ENCODE measurements at regions not wholly inside any gene's neighbourhood (a gene's known extent, or its start where the extent isn't known, plus 50 kb on each side); places are given as distances from the start of the nearest gene placed in this dataset.

DNA sequence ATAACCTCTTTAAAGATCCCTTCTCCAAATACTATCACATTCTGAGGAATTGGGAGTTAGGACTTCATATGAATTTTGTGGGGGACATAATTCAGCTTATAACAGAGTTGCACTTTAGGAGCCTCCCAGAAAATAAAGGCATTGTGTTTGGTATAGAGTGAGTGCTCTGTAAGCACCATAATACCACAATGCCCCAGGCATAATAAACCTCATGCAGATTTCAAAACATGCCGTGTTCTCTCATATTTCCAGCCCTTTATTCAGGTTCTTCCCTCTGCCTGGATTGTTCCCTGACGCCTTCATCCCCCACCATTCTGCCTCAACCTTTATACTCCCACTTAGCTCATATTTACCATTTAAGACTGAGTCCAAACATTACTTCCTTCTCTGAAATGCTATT is 398.8 kb upstream of the FAT3 start:
- ChIA-PET CTCF (no interaction called here), POLR2A (no interaction called here)
- no peaks in the 10 kb centered on the region for H3K9me3 ChIP-seq (ENCODE audit: control extremely low read depth in 1 of 5, control insufficient read depth in 4 of 5, insufficient read depth in 2 of 5, low read depth in 1 of 5, low read length in 4 of 5)
- no peak overlapping the region for H3K4me3 ChIP-seq (ENCODE audit: control insufficient read depth in 1 of 7, extremely low read depth in 1 of 7, insufficient read depth in 4 of 7, low read depth in 2 of 7, low read length in 6 of 7)
- H3K4me1 ChIP-seq (ENCODE audit: control extremely low read depth in 1 of 4, control insufficient read depth in 4 of 4, insufficient read depth in 4 of 4, low read length in 3 of 4), result no peaks in the 10 kb centered on the region
- no peak for DNase-seq
- no peak overlapping the region for H3K27ac ChIP-seq (ENCODE audit: insufficient read depth in 1 of 2, low read depth in 1 of 2, low read length in 2 of 2, poor library complexity in 1 of 2, severe bottlenecking in 2 of 2)
- 71% methylated on average over 2 of the region's 2 CpGs for WGBS (ENCODE audit: insufficient coverage)
- no peaks in the 10 kb centered on the region for H3K36me3 ChIP-seq (ENCODE audit: control insufficient read depth in 4 of 4, insufficient read depth in 4 of 4, low read length in 3 of 4)
- no peaks in the 10 kb centered on the region for H3K27me3 ChIP-seq (replicated peaks in 2 of 5; ENCODE audit: control insufficient read depth in 4 of 5, insufficient read depth in 5 of 5, low read length in 4 of 5)

DNA sequence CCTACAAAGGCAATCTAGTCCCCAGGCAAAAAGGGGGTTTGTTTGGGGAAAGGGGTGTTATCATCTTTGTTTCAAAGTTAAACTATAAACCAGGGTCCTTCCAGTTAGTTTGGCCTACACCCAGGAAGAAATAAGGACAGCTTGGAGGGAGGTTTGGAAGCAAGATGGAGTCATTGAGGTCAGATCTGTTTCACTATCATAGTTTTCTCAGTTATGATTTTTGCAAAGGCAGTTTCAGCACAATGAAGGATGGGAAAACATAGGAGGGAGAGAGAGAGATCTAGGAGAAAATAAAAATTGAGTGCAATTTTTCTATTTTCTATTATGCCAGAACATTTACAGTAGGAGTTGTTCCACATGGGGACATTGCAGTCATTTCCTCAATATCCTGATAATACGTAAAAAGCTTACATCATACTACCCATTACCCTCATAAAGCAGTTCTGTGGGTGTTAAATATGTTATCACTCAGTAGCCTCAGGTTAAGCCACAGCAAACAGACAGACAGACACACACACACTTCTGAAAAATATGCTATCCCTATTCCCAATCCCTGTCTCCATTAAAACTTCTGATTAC is 401.3 kb upstream of the FAT3 start:
- H3K4me3 ChIP-seq (ENCODE audit: control insufficient read depth in 1 of 7, extremely low read depth in 1 of 7, insufficient read depth in 4 of 7, low read depth in 2 of 7, low read length in 6 of 7), result no peak overlapping the region
- DNase-seq, result no peak
- ChIA-PET POLR2A (no interaction called here), CTCF (no interaction called here)
- no peak overlapping the region for H3K27ac ChIP-seq (ENCODE audit: insufficient read depth in 1 of 2, low read depth in 1 of 2, low read length in 2 of 2, poor library complexity in 1 of 2, severe bottlenecking in 2 of 2)
- H3K4me1 ChIP-seq (ENCODE audit: control extremely low read depth in 1 of 4, control insufficient read depth in 4 of 4, insufficient read depth in 4 of 4, low read length in 3 of 4), result no peaks in the 10 kb centered on the region
- no peaks in the 10 kb centered on the region for H3K36me3 ChIP-seq (ENCODE audit: control insufficient read depth in 4 of 4, insufficient read depth in 4 of 4, low read length in 3 of 4)
- H3K27me3 ChIP-seq (replicated peaks in 2 of 5; ENCODE audit: control insufficient read depth in 4 of 5, insufficient read depth in 5 of 5, low read length in 4 of 5), result no peaks in the 10 kb centered on the region
- no peaks in the 10 kb centered on the region for H3K9me3 ChIP-seq (ENCODE audit: control extremely low read depth in 1 of 5, control insufficient read depth in 4 of 5, insufficient read depth in 2 of 5, low read depth in 1 of 5, low read length in 4 of 5)
- no CpG with 5 or more reads among the region's 1 CpG for WGBS (ENCODE audit: insufficient coverage)

DNA sequence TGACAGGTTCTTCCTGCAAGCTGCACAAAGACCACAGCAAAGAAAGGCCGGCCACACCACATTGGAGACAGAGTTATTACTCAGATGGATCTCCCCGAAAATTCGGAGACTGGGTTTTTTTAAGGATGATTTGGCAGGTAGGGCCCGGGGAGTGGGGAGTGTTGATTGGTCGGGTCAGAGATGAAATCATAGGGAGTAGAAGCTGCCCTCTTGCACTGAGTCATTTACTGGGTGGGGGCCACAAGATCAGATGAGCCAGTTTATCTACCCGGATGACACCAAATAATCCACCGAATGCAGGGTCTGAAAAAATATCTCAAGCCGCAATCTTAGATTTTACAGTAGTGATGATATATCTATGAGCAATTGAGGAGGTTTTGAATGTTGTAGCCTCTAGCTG is 401.8 kb upstream of the FAT3 start:
- H3K27ac ChIP-seq (ENCODE audit: insufficient read depth in 1 of 2, low read depth in 1 of 2, low read length in 2 of 2, poor library complexity in 1 of 2, severe bottlenecking in 2 of 2), result no peak overlapping the region
- POLR2A ChIA-PET, result no interaction called here
- CTCF ChIA-PET, result no interaction called here

DNA sequence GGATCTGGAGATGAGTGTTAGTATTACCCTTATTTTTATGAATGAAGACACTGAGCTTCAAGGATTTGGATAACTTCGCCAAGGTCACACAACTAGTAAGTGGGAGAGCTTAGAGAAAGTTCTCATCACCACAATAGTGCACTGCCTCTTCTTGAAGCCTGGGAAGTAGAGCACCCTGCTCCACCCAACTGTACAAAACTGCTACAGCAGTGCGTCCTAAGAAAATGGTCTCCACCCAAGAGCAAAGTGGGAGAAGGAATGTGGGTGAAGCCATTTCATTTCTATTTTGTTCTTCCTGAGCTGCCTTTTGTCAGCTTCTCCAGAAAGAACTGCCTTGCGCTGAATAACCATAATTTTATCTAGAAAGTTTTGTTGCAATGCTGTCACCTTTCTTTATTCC is 403.9 kb upstream of the FAT3 start:
- Histone ChIP-seq H3K27me3 (replicated peaks in 2 of 5; ENCODE audit: control insufficient read depth in 4 of 5, insufficient read depth in 5 of 5, low read length in 4 of 5) (no peaks in the 10 kb centered on the region), H3K4me3 (ENCODE audit: control insufficient read depth in 1 of 7, extremely low read depth in 1 of 7, insufficient read depth in 4 of 7, low read depth in 2 of 7, low read length in 6 of 7) (no peak overlapping the region), H3K9me3 (ENCODE audit: control extremely low read depth in 1 of 5, control insufficient read depth in 4 of 5, insufficient read depth in 2 of 5, low read depth in 1 of 5, low read length in 4 of 5) (no peaks in the 10 kb centered on the region), H3K36me3 (ENCODE audit: control insufficient read depth in 4 of 4, insufficient read depth in 4 of 4, low read length in 3 of 4) (no peaks in the 10 kb centered on the region), H3K4me1 (ENCODE audit: control extremely low read depth in 1 of 4, control insufficient read depth in 4 of 4, insufficient read depth in 4 of 4, low read length in 3 of 4) (no peaks in the 10 kb centered on the region), H3K27ac (ENCODE audit: insufficient read depth in 1 of 2, low read depth in 1 of 2, low read length in 2 of 2, poor library complexity in 1 of 2, severe bottlenecking in 2 of 2) (no peak overlapping the region)
- WGBS (ENCODE audit: insufficient coverage), result 94% methylated on average over 2 of the region's 3 CpGs
- CTCF ChIA-PET, result no interaction called here
- DNase-seq, result no peak
- POLR2A ChIA-PET, result no interaction called here

More for the DNA sequence above, 401.8 kb upstream of the FAT3 start:
- H3K9me3 ChIP-seq (ENCODE audit: control extremely low read depth in 1 of 5, control insufficient read depth in 4 of 5, insufficient read depth in 2 of 5, low read depth in 1 of 5, low read length in 4 of 5), result no peaks in the 10 kb centered on the region
- H3K36me3 ChIP-seq (ENCODE audit: control insufficient read depth in 4 of 4, insufficient read depth in 4 of 4, low read length in 3 of 4), result no peaks in the 10 kb centered on the region
- no peak for DNase-seq
- no peaks in the 10 kb centered on the region for H3K4me1 ChIP-seq (ENCODE audit: control extremely low read depth in 1 of 4, control insufficient read depth in 4 of 4, insufficient read depth in 4 of 4, low read length in 3 of 4)
- 93% methylated on average over 7 of the region's 8 CpGs for WGBS (ENCODE audit: insufficient coverage)
- no peak overlapping the region for H3K4me3 ChIP-seq (ENCODE audit: control insufficient read depth in 1 of 7, extremely low read depth in 1 of 7, insufficient read depth in 4 of 7, low read depth in 2 of 7, low read length in 6 of 7)
- H3K27me3 ChIP-seq (replicated peaks in 2 of 5; ENCODE audit: control insufficient read depth in 4 of 5, insufficient read depth in 5 of 5, low read length in 4 of 5), result no peaks in the 10 kb centered on the region

DNA sequence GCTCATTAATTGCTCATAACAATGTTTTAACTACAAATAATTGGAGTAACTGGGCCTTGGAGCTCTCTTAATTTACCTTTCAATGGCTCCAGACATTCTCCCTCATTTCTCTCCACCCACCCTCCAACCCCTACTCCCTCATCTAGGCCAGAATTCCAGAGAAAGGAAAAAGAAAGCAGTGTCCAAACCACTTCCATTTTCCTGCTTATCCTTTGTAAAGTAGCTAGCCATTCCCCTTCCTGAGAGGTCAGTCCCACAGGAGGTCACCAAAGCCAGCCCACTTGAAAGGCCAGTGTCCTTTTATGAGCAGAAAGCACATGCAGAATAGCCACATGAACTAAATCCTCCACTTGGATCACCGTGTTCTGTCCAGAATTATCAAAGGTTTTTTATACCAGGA is 404.8 kb upstream of the FAT3 start:
- ChIA-PET POLR2A (no interaction called here), CTCF (no interaction called here)
- 100% methylated on average over 1 of the region's 1 CpG for WGBS (ENCODE audit: insufficient coverage)
- no peaks in the 10 kb centered on the region for H3K9me3 ChIP-seq (ENCODE audit: control extremely low read depth in 1 of 5, control insufficient read depth in 4 of 5, insufficient read depth in 2 of 5, low read depth in 1 of 5, low read length in 4 of 5)
- no peak overlapping the region for H3K27ac ChIP-seq (ENCODE audit: insufficient read depth in 1 of 2, low read depth in 1 of 2, low read length in 2 of 2, poor library complexity in 1 of 2, severe bottlenecking in 2 of 2)
- no peak overlapping the region for H3K4me3 ChIP-seq (ENCODE audit: control insufficient read depth in 1 of 7, extremely low read depth in 1 of 7, insufficient read depth in 4 of 7, low read depth in 2 of 7, low read length in 6 of 7)
- no peaks in the 10 kb centered on the region for H3K27me3 ChIP-seq (replicated peaks in 2 of 5; ENCODE audit: control insufficient read depth in 4 of 5, insufficient read depth in 5 of 5, low read length in 4 of 5)
- H3K4me1 ChIP-seq (ENCODE audit: control extremely low read depth in 1 of 4, control insufficient read depth in 4 of 4, insufficient read depth in 4 of 4, low read length in 3 of 4), result no peaks in the 10 kb centered on the region
- H3K36me3 ChIP-seq (ENCODE audit: control insufficient read depth in 4 of 4, insufficient read depth in 4 of 4, low read length in 3 of 4), result no peaks in the 10 kb centered on the region
- DNase-seq, result no peak

DNA sequence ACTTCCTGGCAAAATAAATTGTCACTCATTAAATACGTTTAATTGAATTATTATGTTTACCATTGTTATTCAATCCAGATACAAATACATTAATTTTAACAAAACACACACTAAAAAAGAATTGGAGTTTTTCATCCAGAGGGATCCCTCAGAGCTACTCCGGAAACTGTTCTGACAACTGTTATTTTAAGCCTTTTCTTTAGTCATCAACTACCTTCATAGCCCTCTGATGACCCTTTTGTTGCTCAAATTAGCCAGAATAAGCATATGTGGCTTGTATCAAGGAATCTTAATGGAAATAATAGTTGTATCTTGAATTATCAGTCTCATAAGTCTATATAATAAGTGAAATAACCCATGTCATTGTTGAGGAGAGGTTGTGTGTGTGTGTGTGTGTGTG is 405.4 kb upstream of the FAT3 start:
- no peak overlapping the region for H3K4me3 ChIP-seq (ENCODE audit: control insufficient read depth in 1 of 7, extremely low read depth in 1 of 7, insufficient read depth in 4 of 7, low read depth in 2 of 7, low read length in 6 of 7)
- no peak overlapping the region for H3K27ac ChIP-seq (ENCODE audit: insufficient read depth in 1 of 2, low read depth in 1 of 2, low read length in 2 of 2, poor library complexity in 1 of 2, severe bottlenecking in 2 of 2)
- no CpG with 5 or more reads among the region's 2 CpGs for WGBS (ENCODE audit: insufficient coverage)
- H3K4me1 ChIP-seq (ENCODE audit: control extremely low read depth in 1 of 4, control insufficient read depth in 4 of 4, insufficient read depth in 4 of 4, low read length in 3 of 4), result no peaks in the 10 kb centered on the region
- no peaks in the 10 kb centered on the region for H3K36me3 ChIP-seq (ENCODE audit: control insufficient read depth in 4 of 4, insufficient read depth in 4 of 4, low read length in 3 of 4)
- H3K9me3 ChIP-seq (ENCODE audit: control extremely low read depth in 1 of 5, control insufficient read depth in 4 of 5, insufficient read depth in 2 of 5, low read depth in 1 of 5, low read length in 4 of 5), result no peaks in the 10 kb centered on the region
- CTCF ChIA-PET, result no interaction called here
- POLR2A ChIA-PET, result no interaction called here
- no peaks in the 10 kb centered on the region for H3K27me3 ChIP-seq (replicated peaks in 2 of 5; ENCODE audit: control insufficient read depth in 4 of 5, insufficient read depth in 5 of 5, low read length in 4 of 5)
- no peak for DNase-seq

DNA sequence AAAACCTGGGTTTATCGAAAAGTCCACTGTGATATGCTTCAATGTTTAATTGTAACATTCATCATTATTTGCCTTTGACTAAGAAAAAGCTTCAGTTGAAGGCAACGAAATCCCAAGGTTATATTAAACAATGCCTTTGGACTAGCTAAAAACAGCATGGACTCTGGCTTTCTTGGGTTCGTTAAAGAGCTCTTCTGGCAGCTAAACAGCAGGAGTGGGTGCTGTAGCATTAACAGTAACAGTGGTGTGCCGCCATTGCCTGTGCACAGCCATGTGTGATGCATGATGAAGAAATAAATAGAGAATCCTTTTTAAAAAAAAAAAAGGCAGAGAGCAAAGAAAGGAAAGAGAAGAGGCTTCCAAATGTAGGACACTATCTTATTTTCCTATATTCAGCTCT is 406.6 kb upstream of the FAT3 start:
- no peaks in the 10 kb centered on the region for H3K36me3 ChIP-seq (ENCODE audit: control insufficient read depth in 4 of 4, insufficient read depth in 4 of 4, low read length in 3 of 4)
- no peaks in the 10 kb centered on the region for H3K27me3 ChIP-seq (replicated peaks in 2 of 5; ENCODE audit: control insufficient read depth in 4 of 5, insufficient read depth in 5 of 5, low read length in 4 of 5)
- H3K4me3 ChIP-seq (ENCODE audit: control insufficient read depth in 1 of 7, extremely low read depth in 1 of 7, insufficient read depth in 4 of 7, low read depth in 2 of 7, low read length in 6 of 7), result no peak overlapping the region
- no peak for DNase-seq
- WGBS (ENCODE audit: insufficient coverage), result 100% methylated on average over 2 of the region's 4 CpGs
- CTCF ChIA-PET, result no interaction called here
- no peaks in the 10 kb centered on the region for H3K4me1 ChIP-seq (ENCODE audit: control extremely low read depth in 1 of 4, control insufficient read depth in 4 of 4, insufficient read depth in 4 of 4, low read length in 3 of 4)
- POLR2A ChIA-PET, result no interaction called here
- no peak overlapping the region for H3K27ac ChIP-seq (ENCODE audit: insufficient read depth in 1 of 2, low read depth in 1 of 2, low read length in 2 of 2, poor library complexity in 1 of 2, severe bottlenecking in 2 of 2)
- no peaks in the 10 kb centered on the region for H3K9me3 ChIP-seq (ENCODE audit: control extremely low read depth in 1 of 5, control insufficient read depth in 4 of 5, insufficient read depth in 2 of 5, low read depth in 1 of 5, low read length in 4 of 5)
